Trophoblast cell (in vitro differentiated cells and primary cell): ENCODE measurements at regions not wholly inside any gene's neighbourhood (a gene's known extent, or its start where the extent isn't known, plus 50 kb on each side); places are given as distances from the start of the nearest gene placed in this dataset.

Source experiments
- DNase-seq, 2 donors: peaks; one replicate each; pipeline ENCODE4 v3.0.0-alpha.2; 2016
- H2AFZ ChIP-seq: 2 replicates; pipeline ENCODE4 v1.6.1; 2013; ENCODE audit warnings: low read length, moderate library complexity, mild to moderate bottlenecking; ENCODE audit not compliant: insufficient read depth, poor library complexity
- H2AK5ac ChIP-seq: 2 replicates; pipeline ENCODE4 v1.6.1; 2013; ENCODE audit warnings: mild to moderate bottlenecking, low read length
- H2BK120ac ChIP-seq: 2 replicates; pipeline ENCODE4 v1.6.1; 2013; ENCODE audit warnings: low read length, mild to moderate bottlenecking, moderate library complexity; ENCODE audit not compliant: insufficient read depth, poor library complexity
- H2BK12ac ChIP-seq: 2 replicates; pipeline ENCODE4 v1.6.1; 2013; ENCODE audit warnings: mild to moderate bottlenecking, low read length, moderate library complexity
- H2BK5ac ChIP-seq: 2 replicates; pipeline ENCODE4 v1.6.1; 2013; ENCODE audit warnings: low read length, low read depth, moderate library complexity, mild to moderate bottlenecking; ENCODE audit not compliant: poor library complexity
- H3K14ac ChIP-seq: 2 replicates; pipeline ENCODE4 v1.6.1; 2013; ENCODE audit warnings: mild to moderate bottlenecking, low read length
- H3K18ac ChIP-seq: 2 replicates; pipeline ENCODE4 v1.6.1; 2013; ENCODE audit warnings: mild to moderate bottlenecking, low read length
- H3K23ac ChIP-seq: 2 replicates; pipeline ENCODE4 v1.6.1; 2013; ENCODE audit warnings: low read length
- H3K27ac ChIP-seq: 2 replicates; pipeline ENCODE4 v1.5.1; 2013; ENCODE audit warnings: low read depth, mild to moderate bottlenecking, inconsistent platforms, low read length, moderate library complexity
- H3K27me3 ChIP-seq: 2 replicates; pipeline ENCODE4 v1.6.1; 2013; ENCODE audit warnings: inconsistent platforms, mild to moderate bottlenecking, low read length, moderate library complexity; ENCODE audit not compliant: insufficient read depth
- H3K36me3 ChIP-seq, 2 experiments: 1 replicate in 1 of 2; 2 replicates in 1 of 2; pipeline ENCODE4 v1.6.1; 2013; ENCODE audit warnings: low read length in 2 of 2, mild to moderate bottlenecking in 2 of 2, moderate library complexity in 1 of 2; ENCODE audit not compliant: insufficient read depth in 2 of 2, control insufficient read depth in 1 of 2
- H3K4ac ChIP-seq: 2 replicates; pipeline ENCODE4 v1.6.1; 2013; ENCODE audit warnings: low read depth, mild to moderate bottlenecking, low read length, moderate library complexity
- H3K4me1 ChIP-seq, 2 experiments: 1 replicate in 1 of 2; 2 replicates in 1 of 2; pipeline ENCODE4 v1.6.1; 2013; ENCODE audit warnings: low read length in 2 of 2, mild to moderate bottlenecking in 2 of 2, moderate library complexity in 1 of 2; ENCODE audit not compliant: insufficient read depth in 2 of 2, control insufficient read depth in 1 of 2
- H3K4me2 ChIP-seq: 2 replicates; pipeline ENCODE4 v1.6.1; 2013; ENCODE audit warnings: inconsistent platforms, mild to moderate bottlenecking, low read length, moderate library complexity
- H3K4me3 ChIP-seq: 2 replicates; pipeline ENCODE4 v1.5.1; 2013; ENCODE audit warnings: mild to moderate bottlenecking, low read depth, low read length, inconsistent platforms
- H3K79me1 ChIP-seq: one replicate; pipeline ENCODE4 v1.6.1; 2013; ENCODE audit warnings: low read length
- H3K79me2 ChIP-seq: 2 replicates; pipeline ENCODE4 v1.6.1; 2013; ENCODE audit warnings: low read length, mild to moderate bottlenecking; ENCODE audit not compliant: control insufficient read depth, insufficient read depth, poor library complexity
- H3K9ac ChIP-seq: 2 replicates; pipeline ENCODE4 v1.6.1; 2013; ENCODE audit warnings: mild to moderate bottlenecking, low read length
- H3K9me3 ChIP-seq: 2 replicates; pipeline ENCODE4 v1.6.1; 2013; ENCODE audit warnings: low read depth, mild to moderate bottlenecking, control low read depth, inconsistent platforms, low read length; ENCODE audit not compliant: insufficient read depth
- H4K12ac ChIP-seq: 2 replicates; pipeline ENCODE4 v1.6.1; 2013; ENCODE audit warnings: low read depth, mild to moderate bottlenecking, low read length, moderate library complexity
- H4K8ac ChIP-seq: 2 replicates; pipeline ENCODE4 v1.6.1; 2013; ENCODE audit warnings: low read depth, mild to moderate bottlenecking, low read length, moderate library complexity
- H4K91ac ChIP-seq: one replicate; pipeline ENCODE4 v1.6.1; 2013; ENCODE audit warnings: low read depth, mild to moderate bottlenecking, low read length, moderate library complexity
- WGBS: extraction: QIAGEN DNeasy Blood & Tissue Kit; methylation state at CpG from one replicate; pipeline ENCODE4 v1.1.7; 2013; ENCODE audit warnings: missing lambda C conversion rate; ENCODE audit not compliant: insufficient read length, insufficient coverage; ENCODE audit errors: extremely low coverage; 5-methylcytosine and 5-hydroxymethylcytosine counted together

GRCh38 chr6:113487489-113488058 is 369.6 kb upstream of the MARCKS start:
- no peaks in the 10 kb centered on the region for H3K79me2 ChIP-seq
- H4K8ac ChIP-seq, result no peak overlapping the region
- no peak overlapping the region for H2BK120ac ChIP-seq
- no peaks in the 10 kb centered on the region for H3K4me1 ChIP-seq
- no peaks in the 10 kb centered on the region for H3K9me3 ChIP-seq
- H2BK12ac ChIP-seq, result no peak overlapping the region
- H4K91ac ChIP-seq, result no peak overlapping the region
- H3K27ac ChIP-seq, result no peak overlapping the region
- H3K9ac ChIP-seq, result no peak overlapping the region
- H4K12ac ChIP-seq, result no peak overlapping the region
- H3K4ac ChIP-seq, result no peak overlapping the region
- no peak overlapping the region for H3K14ac ChIP-seq
- DNase-seq, result no peak
- no peak overlapping the region for H3K4me2 ChIP-seq
- H3K4me3 ChIP-seq, result no peak overlapping the region
- no peak overlapping the region for H2AFZ ChIP-seq
- no peak overlapping the region for H2AK5ac ChIP-seq
- H3K23ac ChIP-seq, result no peak overlapping the region
- no peak overlapping the region for H3K18ac ChIP-seq
- no peaks in the 10 kb centered on the region for H3K27me3 ChIP-seq
- no peaks in the 10 kb centered on the region for H3K36me3 ChIP-seq
- no peak overlapping the region for H2BK5ac ChIP-seq
- no CpG with 5 or more reads among the region's 2 CpGs for WGBS
- no peaks in the 10 kb centered on the region for H3K79me1 ChIP-seq

- H2BK5ac ChIP-seq, result no peak overlapping the region
- no peak for DNase-seq
- H3K4me1 ChIP-seq, result no peaks in the 10 kb centered on the region
- no peak overlapping the region for H4K12ac ChIP-seq
- no peaks in the 10 kb centered on the region for H3K27me3 ChIP-seq
- no peak overlapping the region for H2BK12ac ChIP-seq
- no peaks in the 10 kb centered on the region for H3K79me1 ChIP-seq
- no peak overlapping the region for H3K4me2 ChIP-seq
- H3K9me3 ChIP-seq, result no peaks in the 10 kb centered on the region
- no CpG with 5 or more reads among the region's 2 CpGs for WGBS
- H4K91ac ChIP-seq, result no peak overlapping the region
- H3K23ac ChIP-seq, result no peak overlapping the region
- no peaks in the 10 kb centered on the region for H3K79me2 ChIP-seq
- H2AK5ac ChIP-seq, result no peak overlapping the region
- no peak overlapping the region for H3K9ac ChIP-seq
- H3K27ac ChIP-seq, result no peak overlapping the region
- H3K4me3 ChIP-seq, result no peak overlapping the region
- H4K8ac ChIP-seq, result no peak overlapping the region
- no peak overlapping the region for H2AFZ ChIP-seq
- no peak overlapping the region for H3K18ac ChIP-seq
- no peak overlapping the region for H3K14ac ChIP-seq
- H3K4ac ChIP-seq, result no peak overlapping the region
- no peaks in the 10 kb centered on the region for H3K36me3 ChIP-seq
- no peak overlapping the region for H2BK120ac ChIP-seq
Observed at GRCh38 chr6:113488061-113488460, 369.1 kb upstream of the MARCKS start.

GRCh38 chr6:113488812-113489685 is 368.1 kb upstream of the MARCKS start:
- no peaks in the 10 kb centered on the region for H3K79me1 ChIP-seq
- no peak overlapping the region for H3K4me2 ChIP-seq
- H4K12ac ChIP-seq, result no peak overlapping the region
- no peak overlapping the region for H2BK12ac ChIP-seq
- H3K27ac ChIP-seq, result no peak overlapping the region
- H3K14ac ChIP-seq, result no peak overlapping the region
- H2AFZ ChIP-seq, result no peak overlapping the region
- no peaks in the 10 kb centered on the region for H3K27me3 ChIP-seq
- no peak for DNase-seq
- no peak overlapping the region for H3K4ac ChIP-seq
- H2AK5ac ChIP-seq, result no peak overlapping the region
- H4K91ac ChIP-seq, result no peak overlapping the region
- no peaks in the 10 kb centered on the region for H3K4me1 ChIP-seq
- WGBS, result no CpG with 5 or more reads among the region's 4 CpGs
- no peak overlapping the region for H3K9ac ChIP-seq
- H4K8ac ChIP-seq, result no peak overlapping the region
- H2BK5ac ChIP-seq, result no peak overlapping the region
- H3K36me3 ChIP-seq, result no peaks in the 10 kb centered on the region
- H3K4me3 ChIP-seq, result no peak overlapping the region
- H3K23ac ChIP-seq, result no peak overlapping the region
- H2BK120ac ChIP-seq, result no peak overlapping the region
- no peak overlapping the region for H3K18ac ChIP-seq
- H3K9me3 ChIP-seq, result no peaks in the 10 kb centered on the region
- no peaks in the 10 kb centered on the region for H3K79me2 ChIP-seq

- no peak overlapping the region for H3K4me3 ChIP-seq
- no peak overlapping the region for H3K23ac ChIP-seq
- no peak overlapping the region for H2AK5ac ChIP-seq
- WGBS, result no CpG with 5 or more reads among the region's 1 CpG
- H2BK5ac ChIP-seq, result no peak overlapping the region
- H3K9me3 ChIP-seq, result no peaks in the 10 kb centered on the region
- H2BK120ac ChIP-seq, result no peak overlapping the region
- H3K4me1 ChIP-seq, result no peaks in the 10 kb centered on the region
- no peaks in the 10 kb centered on the region for H3K27me3 ChIP-seq
- H3K9ac ChIP-seq, result no peak overlapping the region
- H3K79me1 ChIP-seq, result no peaks in the 10 kb centered on the region
- H3K79me2 ChIP-seq, result no peaks in the 10 kb centered on the region
- no peak overlapping the region for H3K14ac ChIP-seq
- no peak overlapping the region for H3K4me2 ChIP-seq
- H4K8ac ChIP-seq, result no peak overlapping the region
- no peak overlapping the region for H3K18ac ChIP-seq
- no peak overlapping the region for H3K27ac ChIP-seq
- no peak overlapping the region for H2BK12ac ChIP-seq
- no peak for DNase-seq
- no peak overlapping the region for H4K12ac ChIP-seq
- H2AFZ ChIP-seq, result no peak overlapping the region
- no peak overlapping the region for H3K4ac ChIP-seq
- H3K36me3 ChIP-seq, result no peaks in the 10 kb centered on the region
- H4K91ac ChIP-seq, result no peak overlapping the region
Observed at GRCh38 chr6:113489952-113490746, 367.0 kb upstream of the MARCKS start.
